HG03095 (cell line): ENCODE measurements at regions not wholly inside any gene's neighbourhood (a gene's known extent, or its start where the extent isn't known, plus 50 kb on each side); places are given as distances from the start of the nearest gene placed in this dataset.

ENCODE experiments used
- ATAC-seq: cut with Tn5 transposase; IDR thresholded peaks from one replicate; pipeline ENCODE4 v1.9.1; 2021; ENCODE audit warnings: moderate library complexity; ENCODE audit not compliant: unreplicated experiment

DNA sequence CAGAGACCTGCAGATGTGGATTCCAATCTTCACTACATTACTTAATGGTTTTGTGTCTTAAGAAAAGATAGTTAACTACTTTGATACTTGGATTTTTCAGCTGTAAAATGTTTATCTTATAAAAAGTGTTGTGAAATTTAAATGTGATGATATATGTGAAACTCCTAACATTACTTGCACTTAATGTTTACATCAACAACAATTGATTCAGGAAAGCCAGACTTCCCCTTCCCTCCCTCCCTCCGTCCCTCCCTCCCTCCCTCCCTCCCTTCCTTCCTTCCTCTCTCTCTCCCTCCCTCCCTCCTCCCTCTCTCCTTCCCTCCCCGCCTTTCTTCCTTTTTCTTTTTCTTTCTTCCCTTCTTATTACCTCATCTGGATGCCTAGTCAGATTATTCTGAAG lies 773.9 kb upstream of the FAM98A start:
- ATAC-seq: no peak

DNA sequence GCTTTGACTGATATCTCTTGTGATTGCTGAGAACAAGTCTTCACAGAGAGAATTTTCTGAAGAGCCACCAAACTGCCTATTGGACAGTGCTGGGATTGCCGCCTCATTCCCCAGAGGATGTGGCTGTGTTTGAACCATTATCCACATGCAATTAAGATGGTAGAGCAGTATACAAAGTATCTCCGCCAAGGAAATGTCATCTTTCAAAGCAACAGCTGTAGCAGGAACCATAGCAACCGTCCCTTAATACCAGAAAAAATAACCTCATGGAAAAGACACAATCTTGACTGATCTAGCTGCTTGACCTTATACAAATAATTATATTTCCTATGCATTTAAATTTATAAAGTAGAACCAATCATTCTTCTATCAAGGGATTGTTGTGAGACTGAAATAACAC lies 772.6 kb upstream of the FAM98A start:
- ATAC-seq: no peak

DNA sequence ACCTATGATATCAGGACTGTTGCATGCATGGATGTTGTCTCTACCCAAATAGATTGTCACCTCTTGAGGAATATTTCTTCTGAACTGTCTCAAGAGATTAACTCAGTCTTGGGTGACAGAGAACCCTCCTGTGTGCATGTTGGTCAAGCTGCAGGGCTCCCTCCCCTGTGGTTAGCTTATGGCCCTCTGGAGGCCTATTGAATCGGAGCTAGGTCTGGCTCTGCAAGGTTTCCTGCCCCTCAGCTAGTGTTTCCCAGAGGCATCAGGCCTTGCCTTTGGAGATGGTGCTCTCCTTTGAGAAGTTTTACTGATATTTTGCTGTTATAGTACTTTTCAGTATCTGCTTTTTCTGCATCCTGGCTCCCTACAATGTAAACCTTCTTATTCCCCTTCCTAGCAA lies 769.2 kb upstream of the FAM98A start:
- no peak for ATAC-seq

DNA sequence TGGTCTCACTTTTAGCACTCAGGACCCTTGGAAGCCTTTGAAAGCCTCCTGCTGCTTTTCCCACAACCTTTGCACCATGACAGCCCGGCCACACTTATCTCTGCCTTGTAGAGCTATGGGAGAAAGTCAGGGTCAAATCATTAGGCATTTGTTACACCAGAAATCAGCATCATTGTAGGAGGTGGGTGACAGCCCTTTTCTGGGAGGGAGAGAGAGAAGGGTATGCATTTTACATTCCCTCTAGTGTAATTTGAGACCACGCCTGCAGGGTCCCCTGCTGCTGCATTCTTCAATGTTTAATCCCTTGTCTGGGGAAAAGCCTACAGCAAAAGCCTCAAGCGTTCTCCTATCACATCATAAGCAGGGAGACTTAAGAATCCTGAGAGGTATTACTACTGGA lies 766.8 kb upstream of the FAM98A start:
- no peak for ATAC-seq

DNA sequence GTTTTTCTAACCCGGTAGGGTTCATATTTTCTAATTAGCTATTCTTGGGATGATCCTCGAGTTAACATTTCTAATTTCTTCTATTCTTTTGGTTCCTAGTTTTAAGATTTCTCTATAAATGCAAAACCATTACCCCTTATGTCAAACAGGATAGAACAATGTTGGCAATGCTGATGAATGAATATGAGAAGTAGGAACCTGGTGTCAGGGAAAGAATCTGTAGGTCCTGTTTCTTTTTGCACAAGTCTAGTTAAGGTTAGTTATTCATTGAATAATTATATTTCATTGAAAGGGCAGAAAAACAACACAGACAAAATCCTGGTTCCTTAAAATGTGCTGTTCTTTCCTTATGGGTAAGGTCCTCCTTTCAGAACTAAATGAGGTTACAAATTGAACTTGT lies 766.4 kb upstream of the FAM98A start:
- ATAC-seq: no peak

DNA sequence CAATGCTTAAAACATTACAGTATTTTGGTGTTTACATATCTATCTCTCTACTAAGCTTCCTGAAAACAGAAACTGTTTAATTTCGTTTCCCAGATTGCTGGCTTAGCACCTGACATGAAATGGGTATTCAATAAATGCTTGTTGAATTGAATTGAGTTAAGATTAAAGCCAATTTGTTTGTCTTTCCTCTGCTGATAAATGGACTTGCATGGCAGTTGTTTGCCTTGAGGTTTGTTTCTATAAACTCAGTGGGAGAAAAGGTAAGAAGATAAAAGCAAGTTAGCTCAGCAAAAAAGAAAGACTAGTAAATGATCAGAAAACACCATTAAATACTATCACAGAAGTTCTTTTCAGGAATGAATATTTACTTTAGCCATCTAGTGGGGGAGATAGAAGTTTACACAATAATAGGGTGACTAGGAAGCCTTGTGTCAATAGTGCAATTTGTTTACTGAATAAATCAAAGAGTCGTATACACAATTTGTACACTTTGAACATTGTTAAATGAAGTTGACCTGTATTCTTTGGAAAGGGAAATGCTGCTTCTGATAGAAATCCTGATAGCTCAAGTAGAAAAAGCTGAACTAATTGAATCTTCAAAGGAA lies 754.5 kb upstream of the FAM98A start:
- ATAC-seq: no peak

DNA sequence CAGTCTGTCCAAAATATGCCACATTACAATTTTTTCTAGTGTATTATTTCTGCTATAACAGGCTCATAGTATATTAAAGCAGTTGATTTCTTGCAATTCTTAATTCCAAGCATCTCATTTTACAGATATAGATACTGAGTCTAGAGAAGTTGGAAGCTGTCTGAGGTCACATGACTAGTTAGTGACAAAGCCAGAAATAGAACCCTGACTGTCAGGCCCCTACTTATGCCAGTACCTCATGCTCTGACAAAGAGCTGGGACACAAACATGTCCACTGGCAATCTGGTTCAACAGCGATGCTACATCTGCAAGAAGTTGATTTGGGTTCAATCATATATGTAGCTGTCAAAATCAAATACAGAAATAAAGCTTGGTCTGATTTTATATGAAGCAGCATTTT lies 750.4 kb upstream of the FAM98A start:
- ATAC-seq: no peak

DNA sequence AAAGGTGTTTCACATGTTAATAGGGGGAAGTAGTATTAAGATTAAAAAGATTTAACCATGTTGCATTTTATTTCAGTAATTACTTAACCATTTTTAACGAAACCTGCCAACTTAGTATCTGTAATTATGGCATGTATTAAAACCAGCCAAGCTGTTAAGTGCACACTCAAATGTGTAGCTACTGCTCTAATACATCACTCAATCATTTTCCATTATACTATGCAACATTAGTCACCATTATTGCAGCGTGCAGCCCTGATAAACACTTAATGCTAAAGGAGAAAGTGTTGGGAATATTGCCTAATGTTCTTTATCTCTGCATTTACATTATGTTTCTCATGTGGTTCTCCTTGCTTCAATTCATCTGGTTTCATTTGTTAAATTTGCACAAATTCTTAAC lies 745.9 kb upstream of the FAM98A start:
- no peak for ATAC-seq

DNA sequence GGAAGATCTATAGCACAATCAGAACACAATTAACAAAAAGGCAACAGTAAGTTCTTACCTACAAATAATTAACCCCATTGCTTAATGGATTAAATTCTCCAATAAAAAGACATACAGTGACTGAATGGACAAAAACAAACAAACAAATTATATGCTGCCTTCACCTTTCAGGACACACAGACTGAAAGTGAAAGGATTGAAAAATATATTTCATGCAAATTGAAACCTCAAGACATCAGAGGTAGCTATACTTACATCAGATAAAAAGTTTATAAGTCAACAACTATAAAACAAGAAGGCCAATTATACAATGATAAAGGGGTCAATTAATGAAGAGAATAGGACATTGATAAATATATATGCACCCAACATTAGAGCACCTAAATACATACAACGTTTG lies 741.2 kb upstream of the FAM98A start:
- ATAC-seq: no peak

DNA sequence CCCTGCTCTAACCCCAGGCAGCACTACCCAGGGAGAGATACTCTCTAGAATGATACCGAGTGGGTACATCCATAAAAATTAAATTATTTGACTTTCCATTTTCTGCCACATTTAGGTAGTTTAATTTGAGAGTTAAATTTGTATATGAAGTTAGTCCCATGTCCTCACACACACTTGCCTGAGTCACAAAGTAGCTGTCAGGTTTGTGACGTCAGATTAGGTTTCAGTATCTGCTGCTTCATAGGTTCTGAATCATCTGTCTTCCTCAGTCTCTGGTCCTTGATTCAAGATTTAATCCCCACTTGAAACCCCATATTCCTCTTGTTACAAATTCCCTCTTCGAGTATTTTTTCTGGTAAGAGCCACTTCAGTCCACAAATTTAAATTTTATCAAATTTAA lies 738.6 kb upstream of the FAM98A start:
- no peak for ATAC-seq

DNA sequence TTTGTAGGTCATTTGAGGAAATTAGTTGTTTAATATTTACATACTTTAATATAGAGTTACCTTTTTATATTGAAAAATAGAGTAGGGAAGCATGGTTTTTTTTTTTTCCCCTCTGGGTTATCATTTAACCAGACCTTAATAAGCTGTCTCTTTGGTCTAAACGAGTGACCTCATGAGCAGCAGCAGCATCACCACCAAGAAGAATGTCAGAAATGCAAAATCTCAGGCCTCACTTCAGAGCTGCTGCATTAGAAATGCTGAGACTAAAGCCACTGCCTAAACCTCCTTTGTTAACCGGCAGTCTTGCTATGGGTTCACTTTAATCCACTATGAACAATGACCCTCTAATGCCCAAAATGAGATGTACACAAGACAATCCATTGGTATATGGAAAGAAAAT lies 733.7 kb upstream of the FAM98A start:
- no peak for ATAC-seq

DNA sequence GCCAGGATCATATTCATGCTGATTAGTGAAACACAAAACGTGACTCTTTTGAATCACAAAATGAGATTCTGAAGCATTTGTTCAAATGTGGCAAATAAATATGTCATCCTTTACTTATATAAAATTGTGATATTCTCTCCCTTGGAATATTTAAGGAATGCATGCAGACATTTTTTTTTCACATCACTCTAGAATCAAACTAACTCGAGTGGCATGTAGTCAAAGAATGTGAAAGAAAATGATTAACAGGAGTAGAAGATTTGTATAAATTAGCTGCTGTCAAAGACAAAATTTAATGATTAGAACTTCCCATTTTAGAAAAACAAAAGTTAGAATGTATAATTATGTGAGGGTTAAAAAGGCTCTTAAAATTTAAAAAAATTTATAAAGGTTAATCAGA lies 721.0 kb upstream of the FAM98A start:
- ATAC-seq: no peak

DNA sequence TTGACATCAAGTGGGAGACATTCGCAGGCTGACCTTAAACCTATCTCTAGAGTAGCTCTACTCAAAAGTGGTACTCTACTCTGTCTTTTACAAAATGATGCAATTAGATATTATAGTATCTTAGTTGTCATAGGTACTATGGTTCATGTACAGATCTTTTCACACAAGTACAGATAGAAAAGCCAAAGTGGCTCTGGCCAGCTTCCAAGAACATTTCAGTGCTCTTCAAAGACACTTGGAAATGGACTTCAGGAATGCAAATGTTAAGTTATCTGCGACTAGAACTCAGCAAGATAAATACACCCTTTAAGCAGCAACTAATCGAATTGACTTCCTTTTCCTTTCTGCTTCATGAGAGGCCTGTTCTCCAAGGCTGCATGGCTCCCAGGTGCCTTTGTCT lies 718.7 kb upstream of the FAM98A start:
- no peak for ATAC-seq

DNA sequence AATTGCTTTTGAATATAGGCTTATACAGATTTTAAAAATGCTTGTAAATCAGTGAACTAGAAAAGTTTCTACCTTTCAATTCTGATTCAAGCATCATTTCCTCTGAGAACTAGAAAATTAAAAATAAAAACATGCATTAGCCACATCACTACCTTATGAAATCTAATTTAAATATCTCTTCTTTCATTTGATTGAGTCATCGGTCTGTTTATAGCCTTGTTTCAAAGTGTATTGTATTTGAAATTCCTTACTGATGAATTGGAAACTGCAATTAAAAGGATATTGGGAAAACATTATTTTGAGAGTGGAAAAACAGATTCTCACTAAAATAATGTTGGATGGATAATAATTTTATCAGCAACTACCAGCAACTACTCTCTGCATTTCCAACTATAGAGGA lies 717.7 kb upstream of the FAM98A start:
- ATAC-seq: no peak

DNA sequence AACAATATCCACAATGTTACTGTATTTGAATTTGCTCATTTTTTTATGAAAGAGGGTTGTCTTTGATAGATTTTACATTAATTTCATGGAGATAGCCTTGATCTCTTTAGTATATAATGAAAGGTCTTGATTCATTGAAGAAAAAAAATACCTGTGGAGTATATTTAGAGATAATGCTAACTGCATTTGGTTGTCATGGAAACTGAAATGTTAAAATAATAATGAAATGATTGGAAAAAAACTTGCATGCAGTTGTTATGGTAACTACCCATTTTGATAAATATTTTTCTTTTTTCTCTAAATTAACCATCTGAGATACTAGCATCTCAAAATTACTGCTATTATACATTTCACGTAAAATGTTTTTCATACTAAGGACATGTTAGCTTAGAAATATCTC lies 712.7 kb upstream of the FAM98A start:
- no peak for ATAC-seq

DNA sequence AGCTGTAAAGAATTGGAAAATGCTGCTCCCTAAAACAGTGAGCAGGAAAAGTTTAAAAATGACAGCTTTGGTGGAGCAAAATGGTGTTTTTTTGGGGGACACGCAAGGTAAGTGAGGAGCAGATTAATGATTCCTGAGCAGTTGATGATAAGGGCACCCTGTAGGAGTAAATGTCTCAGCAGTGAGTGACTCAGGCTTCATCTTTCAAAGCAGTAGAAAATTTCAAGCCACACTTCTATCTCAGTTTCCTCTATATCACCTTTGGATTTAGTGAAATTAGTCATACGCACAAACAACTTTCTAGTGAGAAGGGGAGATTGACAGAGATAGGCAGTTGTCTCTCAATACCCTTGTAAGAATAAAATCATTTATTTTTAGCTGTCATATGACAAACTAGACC lies 709.0 kb upstream of the FAM98A start:
- no peak for ATAC-seq

DNA sequence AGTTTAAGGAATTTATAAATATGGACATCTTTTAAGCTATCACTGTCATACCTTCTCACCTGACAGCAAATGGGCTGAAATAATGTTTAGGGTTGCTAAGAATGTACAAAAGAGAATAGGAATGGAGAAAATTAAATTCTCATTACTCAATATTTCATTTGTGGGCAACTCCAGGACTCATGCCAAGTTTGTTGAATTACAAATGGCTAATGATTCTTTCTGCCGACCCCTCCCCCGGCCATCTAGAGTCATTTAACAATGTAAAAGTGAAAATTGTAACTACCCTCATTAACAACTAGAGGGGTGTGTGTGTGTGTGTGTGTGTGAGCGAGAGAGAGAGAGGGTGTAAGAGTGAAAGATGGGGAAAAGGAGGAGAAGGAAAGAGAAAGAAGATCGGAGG lies 708.5 kb upstream of the FAM98A start:
- ATAC-seq: no peak

DNA sequence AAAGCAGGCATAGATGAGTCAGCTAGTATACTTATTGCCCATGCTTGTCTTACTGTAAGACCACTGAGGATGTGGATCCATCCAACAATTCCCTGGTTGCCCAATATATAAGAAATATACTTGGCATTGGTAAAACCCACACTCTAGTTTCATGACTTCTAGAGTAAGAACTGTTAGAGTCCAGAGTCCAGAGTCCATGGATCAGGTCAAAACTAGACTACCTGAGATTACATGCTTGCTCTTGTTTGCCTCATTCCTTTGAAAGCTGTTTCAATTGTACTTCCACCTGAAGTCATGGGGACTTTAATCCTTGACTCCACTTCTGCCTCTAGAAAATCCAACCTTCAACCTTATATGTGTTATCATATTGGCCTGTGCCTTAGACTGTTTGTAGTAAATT lies 707.6 kb upstream of the FAM98A start:
- no peak for ATAC-seq

DNA sequence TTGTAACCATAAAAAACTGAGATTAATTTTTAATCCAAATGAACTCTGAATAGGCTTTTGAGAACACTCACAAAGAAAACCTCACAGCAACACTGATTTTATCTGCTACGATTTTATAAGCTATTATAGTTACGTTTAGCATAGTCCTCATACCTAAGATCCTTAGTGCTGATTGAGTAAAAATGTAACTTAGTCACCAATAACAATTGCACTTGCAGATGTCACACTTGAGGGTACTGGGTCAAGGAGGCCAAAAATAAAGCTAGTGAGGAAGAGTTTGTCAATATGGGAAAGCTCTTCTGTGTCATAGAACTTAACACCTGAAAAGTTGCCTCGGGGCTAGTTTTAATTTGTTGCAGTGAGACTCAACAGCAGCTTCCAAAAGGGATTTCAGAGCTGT lies 706.5 kb upstream of the FAM98A start:
- no peak for ATAC-seq

DNA sequence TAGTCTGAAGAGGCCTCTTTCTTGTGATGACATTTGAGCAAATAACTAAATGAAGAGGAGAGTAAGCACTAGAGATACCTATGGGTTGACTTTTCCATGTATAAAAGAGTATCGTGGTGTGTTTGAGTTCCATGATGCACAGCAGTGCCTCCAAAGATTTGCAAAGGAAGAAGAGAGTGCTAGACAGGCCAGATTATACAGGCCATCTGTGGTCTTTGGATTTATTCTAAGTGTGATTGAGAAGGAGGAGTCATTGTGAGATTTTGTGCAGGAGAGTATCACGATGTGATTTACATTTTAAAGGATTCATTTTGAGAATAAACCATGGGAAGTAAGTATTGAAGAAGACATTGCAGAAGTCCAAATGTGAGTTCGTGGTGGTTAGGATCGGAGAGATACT lies 695.9 kb upstream of the FAM98A start:
- ATAC-seq: no peak

DNA sequence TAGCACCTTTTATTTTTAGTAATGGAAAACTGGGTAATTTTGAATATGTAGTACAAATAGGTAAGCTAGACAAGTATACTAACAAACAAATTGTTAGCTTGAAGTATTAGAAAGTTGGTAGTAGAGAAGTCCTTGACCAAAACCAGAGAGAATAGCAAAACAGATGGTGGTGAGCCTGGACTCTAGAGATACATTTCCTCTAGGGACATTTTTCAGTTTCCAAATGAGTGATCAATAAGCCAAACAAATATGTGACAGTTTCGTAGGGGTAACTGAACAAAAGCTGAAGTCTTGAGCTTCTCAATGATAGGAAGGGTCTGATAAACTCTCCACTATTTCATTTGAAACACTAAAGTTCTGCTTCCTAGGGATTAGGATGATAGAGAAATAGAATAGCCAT lies 692.0 kb upstream of the FAM98A start:
- ATAC-seq: no peak

DNA sequence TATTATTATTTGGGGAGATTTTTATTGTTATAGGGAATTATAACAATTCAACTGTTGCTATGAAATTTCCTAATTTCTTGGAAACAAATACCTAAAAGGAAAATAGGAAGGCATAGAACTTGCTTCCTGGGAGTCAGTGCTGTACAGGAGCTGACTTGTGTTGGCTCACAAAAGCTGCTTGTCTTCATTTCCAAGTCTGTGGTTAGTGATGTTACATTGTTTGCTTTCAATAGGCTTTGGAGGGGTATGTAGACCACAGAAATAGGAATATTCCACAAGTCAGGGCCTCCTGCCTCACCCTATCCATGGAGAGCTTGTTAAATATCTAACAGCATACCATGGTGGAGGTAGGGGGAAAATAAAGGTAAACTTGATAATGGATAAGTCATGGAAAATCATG lies 688.9 kb upstream of the FAM98A start:
- no peak for ATAC-seq

DNA sequence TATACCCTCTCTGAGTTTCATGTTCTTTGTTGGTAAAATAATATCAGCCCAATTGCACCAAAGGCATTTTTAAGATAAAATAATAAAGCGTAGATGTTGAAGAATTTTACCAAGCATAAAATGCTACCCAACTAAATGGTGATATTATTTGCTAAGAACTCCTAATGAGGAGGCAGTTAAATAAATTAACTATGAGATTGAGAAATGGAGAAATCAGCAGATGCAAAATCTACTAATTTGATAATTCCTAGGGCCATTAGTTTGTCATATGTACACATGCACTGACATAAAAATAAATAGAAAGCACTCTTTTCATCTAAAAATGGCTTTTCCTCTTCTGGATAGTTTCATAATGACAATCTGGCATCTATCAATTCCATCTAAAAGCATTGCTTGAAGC lies 681.5 kb upstream of the FAM98A start:
- no peak for ATAC-seq
